ENCODE measurements at regions not wholly inside any gene's neighbourhood (a gene's known extent, or its start where the extent isn't known, plus 50 kb on each side); places are given as distances from the start of the nearest gene placed in this dataset.
"Not testable (repeated sequence)": the region's sequence is repeated elsewhere in the genome, so short reads cannot be mapped to it uniquely, and the experiment has no call there.

DNA sequence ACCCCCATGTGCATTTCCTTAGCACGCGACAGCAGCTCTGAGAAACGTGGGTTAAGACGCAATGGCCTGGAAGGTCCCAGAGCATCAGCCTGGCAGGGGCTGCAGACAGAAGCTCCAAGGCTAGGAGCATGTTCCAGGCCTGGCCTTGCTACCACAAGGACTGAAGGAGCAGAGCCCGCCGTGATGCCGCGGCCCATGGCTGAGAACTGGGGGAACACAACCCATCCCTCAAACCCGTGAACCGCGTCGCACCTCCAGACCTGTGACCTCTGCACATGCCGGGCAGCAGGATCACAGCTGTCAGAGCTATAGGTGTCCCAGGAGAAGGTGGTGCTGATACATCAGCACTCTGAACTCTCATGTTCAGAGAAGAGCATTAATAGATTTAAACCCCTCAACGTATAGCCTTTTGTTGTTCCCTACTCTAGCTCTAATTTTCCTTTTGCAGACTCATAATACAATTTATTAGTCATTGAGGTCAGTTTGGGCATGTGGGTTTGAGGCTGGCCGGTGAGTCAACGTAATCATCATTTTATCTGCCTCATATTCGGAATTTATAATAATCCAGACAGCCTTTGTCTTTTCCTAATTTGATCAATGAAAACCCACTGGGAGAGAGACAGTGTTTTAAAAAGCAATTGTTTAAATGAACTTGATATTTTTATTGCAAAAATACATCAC, 222.5 kb upstream of the TCERG1L start:
- DNase-seq = no peak

DNA sequence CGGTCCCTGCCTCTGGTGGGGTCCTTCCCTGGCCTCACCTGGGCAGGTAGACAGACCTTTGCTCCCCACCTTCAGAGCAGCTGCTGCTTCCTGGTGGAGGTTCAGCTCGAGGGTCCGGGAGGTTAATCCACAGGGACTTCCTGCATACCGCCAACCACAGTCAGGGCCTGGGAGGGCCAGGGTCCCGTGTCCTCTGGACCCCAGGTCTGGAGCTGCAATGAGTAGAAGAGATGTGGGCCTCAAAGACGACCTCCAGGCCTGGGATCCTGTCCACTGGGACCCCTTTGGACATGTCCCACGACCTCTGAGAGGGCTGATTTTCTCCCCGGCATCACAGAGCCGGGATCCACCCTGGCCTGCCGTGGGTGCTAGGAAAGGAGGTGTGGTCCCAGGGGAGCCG, 223.3 kb upstream of the TCERG1L start:
- no peak for DNase-seq

DNA sequence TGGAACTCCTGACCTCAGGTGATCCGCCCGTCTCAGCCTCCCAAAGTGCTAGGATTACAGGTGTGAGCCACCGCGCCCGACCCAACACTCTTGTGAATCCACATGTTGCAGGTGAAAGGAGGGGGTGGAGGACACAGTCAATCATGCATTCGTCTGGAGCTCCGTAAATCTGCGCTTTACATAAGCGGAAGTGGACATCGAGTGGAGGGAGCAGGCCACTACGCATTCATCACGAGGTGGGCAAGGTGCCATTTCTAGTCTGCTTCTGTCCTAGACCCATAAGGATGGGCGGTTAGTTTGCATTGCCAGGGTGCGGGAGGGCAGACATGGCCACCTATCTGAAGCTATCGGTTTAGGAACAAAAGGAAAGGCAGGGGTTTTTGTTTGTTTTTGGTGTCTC, 225.2 kb upstream of the TCERG1L start:
- no peak for DNase-seq

DNA sequence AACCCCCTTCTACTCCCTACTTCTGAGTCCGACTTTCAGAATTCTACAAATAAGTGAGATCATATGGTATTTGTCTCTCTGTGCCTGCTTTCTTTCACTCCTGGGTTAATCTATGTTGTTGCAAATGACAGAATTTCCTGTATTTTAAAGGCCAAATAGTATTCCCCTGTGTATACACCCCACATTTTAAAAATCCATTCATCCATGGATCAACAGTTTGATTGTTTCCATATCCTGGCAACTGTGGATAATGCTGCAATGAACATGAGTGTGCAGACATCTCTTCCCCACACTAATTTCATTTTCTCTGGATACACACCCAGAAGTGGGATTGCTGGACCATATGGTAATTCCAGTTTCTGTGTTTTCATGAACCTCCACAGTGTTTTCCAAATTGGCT, 225.8 kb upstream of the TCERG1L start:
- no peak for DNase-seq

DNA sequence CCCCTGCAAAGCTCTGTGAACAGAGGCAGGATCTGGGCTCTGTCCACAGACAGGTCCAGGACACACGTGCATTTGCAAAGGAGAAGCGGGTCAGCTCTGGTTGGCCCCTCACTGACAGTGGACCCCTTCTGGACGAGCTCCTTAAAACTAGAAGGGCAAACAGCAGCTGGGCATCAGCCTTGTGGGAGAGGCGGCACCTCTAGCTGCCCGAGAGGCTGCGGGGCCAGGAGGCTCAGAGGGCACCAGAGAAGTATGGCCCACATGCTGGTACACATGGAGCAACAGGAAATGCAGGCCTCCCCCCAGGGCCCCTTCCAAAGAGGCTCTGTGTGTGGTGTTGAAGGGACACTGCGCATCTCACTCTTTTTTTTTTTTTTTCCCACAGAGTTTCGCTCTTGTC, 233.0 kb upstream of the TCERG1L start:
- no peak for DNase-seq

DNA sequence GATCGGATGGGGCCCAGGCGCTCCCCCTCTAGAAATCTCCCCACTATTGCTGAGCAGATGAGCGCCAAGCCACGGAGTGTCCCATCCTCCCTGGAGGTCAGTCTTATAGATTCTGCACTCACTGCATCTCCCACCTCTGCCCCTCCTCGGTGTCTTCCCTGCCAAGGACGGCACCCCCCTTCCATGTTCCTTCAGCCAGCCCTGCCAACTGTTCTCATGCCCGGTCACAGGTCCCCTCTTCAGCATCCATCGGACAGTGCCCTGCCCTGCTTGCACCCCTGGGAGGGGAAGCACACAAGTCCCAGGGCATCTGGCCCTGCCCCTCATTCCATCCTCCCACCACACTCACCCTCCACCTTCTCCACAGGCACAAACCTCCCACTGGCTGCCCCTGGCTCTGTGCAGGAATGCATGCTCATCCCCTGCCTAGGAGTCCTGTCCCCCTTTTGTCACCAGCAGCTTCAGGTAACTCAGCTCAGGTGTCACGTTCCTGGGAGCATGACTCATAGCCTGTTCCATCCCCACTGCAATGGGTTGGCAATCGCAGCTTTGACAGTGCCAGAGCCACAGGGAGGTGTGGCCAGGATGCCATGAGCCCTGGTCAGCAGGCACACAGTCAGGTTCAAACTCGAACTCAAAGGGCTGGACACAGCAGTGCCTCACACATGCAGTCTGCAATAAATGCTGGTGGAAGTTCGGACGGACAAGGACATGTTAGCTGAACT, 234.7 kb upstream of the TCERG1L start:
- no peak for DNase-seq

DNA sequence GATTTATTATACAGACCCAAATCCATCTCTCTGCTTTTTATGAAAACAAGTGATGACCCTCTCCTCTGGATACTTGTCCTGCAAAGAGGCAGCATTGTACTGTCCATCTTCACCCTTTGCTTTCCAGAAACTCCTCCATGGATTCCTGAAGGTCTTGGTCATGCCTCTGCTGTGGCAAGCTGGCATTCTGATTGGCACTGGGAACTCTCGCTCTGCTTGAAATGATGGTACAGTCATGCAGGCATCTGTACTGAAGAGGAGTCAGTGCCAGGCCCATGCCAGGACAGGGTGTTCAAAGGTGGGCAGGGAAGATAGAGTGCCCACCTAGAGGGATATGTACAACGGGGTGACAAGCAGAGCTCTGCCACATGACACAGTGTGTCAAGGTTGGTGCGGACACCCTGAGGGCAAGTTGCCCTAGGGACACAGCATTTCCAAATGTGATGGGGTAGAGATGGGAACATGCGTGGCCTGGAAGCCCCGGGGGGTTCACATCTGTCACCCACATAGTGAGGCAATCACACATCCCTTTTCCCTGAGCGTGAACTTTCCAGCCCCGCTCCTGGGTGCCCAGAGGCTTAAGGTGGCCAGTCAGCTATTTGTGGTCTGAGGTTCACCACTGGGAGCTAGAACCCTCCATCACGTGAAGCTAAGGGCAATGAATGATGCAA, 235.7 kb upstream of the TCERG1L start:
- DNase-seq = no peak

DNA sequence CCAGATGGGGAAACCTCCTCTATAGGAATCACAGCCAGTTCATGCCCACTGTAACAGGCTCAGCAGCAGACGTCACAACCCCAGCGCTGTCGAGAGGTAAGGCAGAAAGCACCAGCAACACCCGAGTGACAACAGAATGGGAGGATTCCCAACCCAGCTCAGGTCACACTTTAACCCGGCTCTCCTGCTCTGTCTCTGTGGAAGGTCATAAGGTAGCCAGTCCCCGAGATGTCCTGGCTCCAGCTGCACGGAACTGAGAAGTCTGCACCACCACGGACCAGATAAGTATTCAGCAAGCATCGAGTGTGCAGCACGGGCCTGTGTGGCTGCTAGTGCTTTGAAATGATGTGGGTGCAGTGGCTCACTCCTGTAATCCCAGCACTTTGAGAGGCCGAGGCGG, 236.7 kb upstream of the TCERG1L start:
- DNase-seq = no peak

DNA sequence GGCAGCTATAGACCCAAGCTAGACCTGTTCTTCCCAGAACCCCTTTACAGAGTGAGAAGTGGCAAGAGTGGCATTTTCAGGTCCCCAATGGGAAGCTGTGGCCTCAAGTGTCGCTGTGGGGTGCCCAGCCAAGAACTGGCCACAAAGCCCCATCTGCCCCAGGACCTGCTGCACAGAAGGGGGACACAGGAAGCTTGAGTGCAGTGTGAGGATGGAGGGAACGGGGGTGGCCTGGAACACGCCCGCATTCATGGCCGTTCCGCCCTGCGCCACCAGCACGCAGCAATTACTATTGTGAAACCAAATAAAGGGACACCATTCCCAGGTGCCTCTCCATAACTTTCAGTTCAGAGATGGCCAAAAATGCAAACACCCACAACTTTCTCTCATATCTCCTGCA, 237.6 kb upstream of the TCERG1L start:
- no peak for DNase-seq

DNA sequence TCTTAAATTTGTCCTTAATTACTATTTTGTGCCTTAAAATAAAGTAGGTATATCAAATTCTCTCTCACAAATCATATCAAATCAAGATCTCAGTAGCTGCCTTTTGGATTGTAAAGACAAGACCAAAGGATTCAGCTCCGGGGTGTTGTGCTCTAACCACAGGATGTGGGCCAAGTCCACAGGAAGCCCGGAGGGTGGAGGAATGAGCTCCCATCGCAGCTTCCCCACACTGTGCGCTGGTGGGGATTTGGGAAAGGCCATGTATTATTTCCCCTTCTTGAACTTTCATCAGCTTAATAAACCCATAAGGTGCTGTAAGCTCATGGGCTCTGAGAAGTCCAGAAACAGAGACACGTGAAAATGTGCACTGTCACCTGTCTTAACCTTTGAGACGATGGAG, 241.6 kb upstream of the TCERG1L start:
- DNase-seq = no peak

DNA sequence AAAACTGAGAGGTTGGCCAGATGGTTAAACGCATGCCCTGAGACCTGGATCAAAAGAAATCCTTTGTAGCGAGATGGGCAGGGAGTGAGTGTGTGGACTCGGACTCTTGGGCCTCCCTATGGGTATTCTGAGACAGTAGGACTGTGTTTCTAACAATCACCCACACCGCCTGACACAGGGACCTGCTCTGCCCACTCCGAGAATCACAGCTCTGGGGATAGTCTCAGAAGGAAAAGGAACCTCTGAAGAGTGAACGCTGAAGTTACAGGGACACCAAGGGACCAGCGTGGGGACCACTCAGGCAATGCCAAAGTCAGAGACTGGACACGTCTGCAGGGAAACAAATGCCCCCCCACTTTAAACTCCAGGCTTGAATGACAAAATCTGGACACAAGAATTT, 242.1 kb upstream of the TCERG1L start:
- DNase-seq = no peak

DNA sequence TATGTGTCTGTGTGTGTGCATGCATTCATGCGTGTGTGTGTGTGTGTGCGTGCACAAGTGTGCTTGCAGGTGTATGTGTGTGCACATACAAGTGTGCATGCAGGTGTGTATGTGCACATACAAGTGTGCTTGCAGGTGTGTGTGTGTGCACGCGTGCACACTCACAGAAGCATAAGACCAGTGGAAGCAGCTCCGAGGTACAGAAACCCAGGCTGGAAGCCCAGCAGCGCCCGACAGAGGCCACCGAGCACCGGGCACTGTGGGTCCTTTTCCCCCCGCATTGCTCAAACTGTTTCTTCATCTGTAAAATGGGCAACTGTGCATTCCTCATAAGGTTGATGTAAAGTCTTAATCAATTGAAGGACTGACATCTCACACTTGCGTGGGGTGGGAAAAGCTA, 243.3 kb upstream of the TCERG1L start:
- no peak for DNase-seq

DNA sequence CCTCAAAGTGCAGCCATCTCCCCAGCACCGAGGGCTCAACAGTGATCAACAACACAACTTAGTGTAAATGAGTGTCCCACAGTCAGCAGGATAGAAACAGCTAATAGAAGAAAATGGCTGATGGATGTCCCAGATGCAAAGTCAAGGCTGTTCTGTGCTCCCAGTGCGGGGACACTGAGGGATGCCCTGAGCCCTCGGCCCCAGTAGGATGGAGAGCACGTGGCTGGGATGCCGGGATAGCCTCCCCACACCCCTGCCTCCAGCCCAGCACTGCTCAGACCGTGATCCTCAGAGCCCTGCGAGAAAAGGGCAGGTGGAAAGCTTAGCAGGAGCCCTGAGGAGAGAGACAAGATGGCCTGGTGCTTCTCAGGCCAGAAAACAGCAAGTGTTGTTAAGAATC, 243.9 kb upstream of the TCERG1L start:
- DNase-seq = no peak

DNA sequence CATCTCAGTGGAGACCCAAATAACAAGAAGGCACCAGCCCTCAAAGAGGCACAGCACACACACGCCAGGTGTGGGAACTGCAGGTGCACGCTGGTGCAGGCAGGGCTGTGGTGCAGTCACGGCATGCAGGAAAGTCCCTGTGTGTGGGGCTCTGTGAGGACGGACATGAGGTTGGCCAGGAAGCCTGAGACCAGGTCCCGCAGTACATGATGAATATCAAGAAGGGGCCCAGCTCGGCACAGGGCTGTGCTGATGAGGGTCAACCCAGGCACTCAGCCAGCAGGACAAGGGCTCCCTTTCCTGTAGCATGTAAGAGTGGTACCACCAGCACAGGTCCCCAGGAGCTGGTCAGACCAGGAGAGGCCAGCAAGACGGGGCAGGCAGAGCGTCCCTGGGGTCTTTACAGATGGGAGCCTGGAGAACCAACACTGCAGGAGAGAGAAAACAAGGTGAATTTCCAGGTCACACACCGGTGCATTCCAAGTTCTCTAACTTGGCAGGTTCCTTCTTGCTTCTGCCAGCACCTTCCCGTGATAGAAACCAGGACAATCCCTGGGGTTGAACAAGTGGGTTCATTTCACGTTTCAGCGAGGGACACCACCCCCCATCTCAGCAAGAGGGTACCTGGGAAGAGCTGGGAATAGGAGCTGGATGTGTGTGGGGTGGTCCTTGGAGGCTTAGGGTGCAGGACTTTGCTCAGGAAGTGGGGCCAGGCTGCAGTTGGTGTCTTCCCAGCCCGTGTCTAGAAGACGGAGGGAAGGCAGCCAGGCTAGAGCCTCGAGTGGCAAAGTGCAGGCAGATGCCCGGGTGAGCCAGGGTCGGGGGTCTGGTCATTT, 244.8 kb upstream of the TCERG1L start:
- DNase-seq = no peak

DNA sequence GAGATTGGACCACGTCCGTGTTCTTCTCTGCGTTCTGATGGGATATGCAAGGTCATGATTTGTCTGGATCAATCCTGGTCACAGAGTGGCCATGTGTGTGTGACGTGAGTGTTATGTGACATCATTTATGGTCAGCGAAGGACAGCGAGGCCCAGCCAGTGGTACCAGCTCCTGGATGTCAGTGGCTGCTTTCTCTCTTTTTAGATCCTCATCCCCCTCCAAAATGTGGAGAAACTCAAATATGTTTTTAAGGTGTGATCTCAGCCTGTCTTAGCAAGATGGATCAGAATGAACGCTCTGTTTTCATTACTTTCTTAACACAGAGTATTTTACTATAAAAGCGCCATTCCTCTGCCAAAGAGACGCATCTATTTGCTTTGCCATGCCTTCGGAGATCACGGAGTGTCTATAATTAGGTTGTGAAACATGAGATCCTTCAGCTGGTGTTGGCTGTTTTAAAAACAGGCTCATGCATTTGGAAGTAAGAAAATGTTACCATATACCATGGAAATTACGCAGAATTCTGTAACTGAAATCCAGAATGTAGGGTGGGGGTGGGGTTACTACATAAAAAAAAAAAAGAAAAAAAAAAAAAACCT, 245.5 kb upstream of the TCERG1L start:
- DNase-seq = no peak

DNA sequence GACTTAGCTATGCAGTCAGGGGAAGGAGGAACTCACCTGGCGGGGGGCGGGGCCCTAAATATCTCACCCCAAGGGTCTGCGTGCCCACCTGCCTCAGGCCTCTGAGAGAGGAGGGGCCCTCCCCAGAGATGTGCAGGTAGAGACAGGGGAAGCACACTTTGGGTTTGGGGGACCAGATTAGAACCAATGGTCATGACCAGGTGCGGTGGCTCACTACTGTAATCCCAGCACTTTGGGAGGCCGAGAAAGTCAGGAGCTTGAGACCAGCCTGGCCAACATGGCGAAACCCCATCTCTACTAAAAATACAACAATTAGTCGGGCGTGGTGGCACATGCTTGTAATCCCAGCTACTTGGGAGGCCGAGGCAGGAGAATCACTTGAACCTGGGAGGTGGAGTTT, 246.4 kb upstream of the TCERG1L start:
- not testable (repeated sequence) for DNase-seq

DNA sequence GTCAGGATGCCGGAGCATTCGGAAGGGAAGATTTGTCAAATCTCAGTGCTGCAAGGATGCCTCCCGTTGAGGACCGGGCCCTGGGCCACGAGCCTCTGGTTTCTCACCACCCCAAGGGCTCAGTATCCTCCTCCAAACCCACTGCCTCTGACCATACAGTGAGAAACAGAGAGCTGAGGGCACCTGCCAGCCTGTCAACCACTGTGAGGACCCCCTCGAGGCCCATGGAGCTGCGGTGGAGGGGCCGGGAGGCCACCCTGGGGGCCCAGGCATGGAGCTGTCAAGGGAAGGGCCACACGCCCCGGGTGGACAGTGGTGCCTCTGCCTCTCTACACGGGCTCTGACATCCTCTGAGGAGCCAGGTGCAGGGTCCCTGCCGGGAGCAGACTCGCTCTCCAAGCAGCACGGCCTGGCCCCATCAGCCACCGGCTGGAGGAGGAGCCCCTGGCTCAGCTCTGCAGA, 248.0 kb upstream of the TCERG1L start:
- no peak for DNase-seq

DNA sequence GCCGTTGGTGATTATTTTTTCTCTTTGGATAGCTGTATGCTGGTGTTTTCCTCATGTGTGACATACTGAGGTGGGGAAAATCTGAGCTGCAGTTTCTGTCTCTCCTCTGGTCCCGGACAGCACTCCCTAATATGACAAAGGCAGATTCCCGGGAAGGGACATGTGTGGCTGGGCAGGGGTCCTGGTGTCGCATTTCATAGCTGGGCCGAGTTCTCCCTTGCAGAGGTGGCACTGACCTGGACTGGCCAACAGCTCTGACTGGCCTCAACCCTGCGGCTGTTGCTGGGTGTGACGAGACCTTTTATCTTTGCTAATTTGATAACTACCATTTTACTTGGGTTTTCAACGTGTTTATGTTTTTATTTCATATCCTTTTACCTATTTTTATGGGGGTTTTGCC, 248.6 kb upstream of the TCERG1L start:
- DNase-seq = no peak

DNA sequence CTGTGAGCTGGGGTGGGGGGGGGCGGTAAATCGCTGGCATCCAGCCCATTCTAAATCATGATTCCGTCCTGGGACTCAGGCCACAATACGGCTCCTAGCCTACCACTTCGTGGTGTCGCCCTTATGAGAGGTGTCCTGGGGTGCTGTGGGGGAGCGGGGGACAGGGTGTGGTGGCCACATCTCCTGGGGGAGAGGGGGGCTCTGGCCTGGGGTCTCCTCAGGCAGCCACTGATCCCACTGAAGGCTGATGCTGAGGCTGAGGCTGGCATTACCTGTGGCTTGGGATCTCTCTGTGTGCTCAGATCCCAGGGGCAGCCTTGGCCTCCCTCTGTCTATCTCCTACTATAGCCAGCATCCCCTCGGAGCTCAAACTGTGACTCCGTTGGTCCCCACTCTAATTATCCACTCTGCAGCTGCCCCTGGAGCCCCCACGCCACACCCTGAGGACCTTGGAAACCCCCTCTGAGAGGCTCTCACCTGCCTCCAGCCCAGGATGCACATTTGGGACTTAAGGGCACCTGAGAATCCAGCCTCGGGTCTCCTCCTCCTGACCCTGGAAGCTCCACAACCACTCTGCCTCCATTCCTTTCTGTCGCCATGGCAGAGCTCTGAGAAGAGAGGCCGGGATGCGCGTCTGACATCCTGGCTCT, 249.3 kb upstream of the TCERG1L start:
- DNase-seq = no peak

DNA sequence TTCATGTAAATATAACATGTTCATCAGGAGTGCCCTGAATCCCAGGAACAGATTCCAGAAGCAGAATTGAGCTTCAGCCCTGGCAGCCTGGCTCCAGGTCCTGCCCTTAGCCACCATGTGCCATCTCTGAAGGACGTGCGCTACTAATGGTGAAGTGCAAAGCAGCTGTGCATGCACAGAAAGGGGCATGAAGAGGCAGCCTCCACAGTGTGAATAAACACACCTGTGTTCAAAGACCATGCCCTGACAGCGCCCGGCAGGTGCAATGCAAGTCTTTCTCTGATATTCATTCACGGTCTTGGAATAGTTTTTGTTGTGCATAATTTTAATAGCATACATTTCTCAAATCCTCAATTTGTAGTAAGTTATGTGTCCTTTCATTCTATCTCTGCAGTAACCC, 250.4 kb upstream of the TCERG1L start:
- no peak for DNase-seq

DNA sequence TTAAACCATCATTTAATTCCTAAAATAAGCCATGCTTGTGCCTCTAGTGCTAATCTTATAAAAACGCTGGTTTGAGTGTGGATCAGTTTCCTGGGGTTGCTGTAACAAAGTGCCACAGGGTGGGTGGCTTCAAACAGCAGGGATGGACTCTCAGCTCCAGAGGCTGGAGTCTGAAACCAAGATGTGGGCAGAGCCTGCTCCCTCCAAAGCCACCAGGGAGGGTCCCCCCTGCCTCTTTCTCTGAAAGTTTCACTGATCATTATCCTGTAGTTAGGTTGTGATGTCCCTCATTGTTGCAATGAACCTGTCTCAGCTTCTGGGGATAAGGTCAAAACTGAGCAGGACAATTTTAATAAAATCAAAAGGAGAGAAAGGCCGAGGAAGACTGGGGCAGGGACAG, 251.9 kb upstream of the TCERG1L start:
- no peak for DNase-seq
